ENCODE measurements at regions not wholly inside any gene's neighbourhood (a gene's known extent, or its start where the extent isn't known, plus 50 kb on each side); places are given as distances from the start of the nearest gene placed in this dataset.
"Not testable (repeated sequence)": the region's sequence is repeated elsewhere in the genome, so short reads cannot be mapped to it uniquely, and the experiment has no call there.

DNA sequence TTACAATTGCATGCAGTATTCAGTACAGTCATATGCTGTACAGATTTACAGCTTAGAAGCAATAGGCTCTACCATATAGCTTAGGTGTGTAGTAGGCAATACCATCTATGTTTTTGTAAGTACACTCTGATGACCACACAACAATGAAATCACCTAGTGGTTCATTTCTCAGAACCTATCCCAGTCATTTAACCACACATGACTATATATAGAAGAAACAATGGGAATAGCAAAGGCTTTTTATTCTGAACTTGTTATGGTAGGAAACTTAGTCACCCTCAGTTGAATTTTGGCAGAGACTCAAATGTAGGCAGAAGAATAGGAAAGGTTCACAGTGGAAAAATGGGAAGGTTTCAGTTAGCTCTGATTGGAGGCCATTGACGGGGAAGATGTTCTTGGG is 1075.1 kb upstream of the MIR17HG start:
- WGBS, 3 donors: 95 to 97% (median 97%) methylated on average over 1 of the region's 1 CpG
- Histone ChIP-seq H3K9me3 (no peaks in the 10 kb centered on the region), H3K36me3 (no peaks in the 10 kb centered on the region), H3K4me1 (ENCODE audit: insufficient read depth) (no peaks in the 10 kb centered on the region), H3K27me3 (no peaks in the 10 kb centered on the region), H3K4me3 (no peak overlapping the region), H3K27ac (no peak overlapping the region)
- TF ChIP-seq EP300 (IDR thresholded peaks at IDR 0.05) (no peak), POLR2A (IDR thresholded peaks at IDR 0.05) (no peak)
- TF ChIP-seq, protein P1, sequence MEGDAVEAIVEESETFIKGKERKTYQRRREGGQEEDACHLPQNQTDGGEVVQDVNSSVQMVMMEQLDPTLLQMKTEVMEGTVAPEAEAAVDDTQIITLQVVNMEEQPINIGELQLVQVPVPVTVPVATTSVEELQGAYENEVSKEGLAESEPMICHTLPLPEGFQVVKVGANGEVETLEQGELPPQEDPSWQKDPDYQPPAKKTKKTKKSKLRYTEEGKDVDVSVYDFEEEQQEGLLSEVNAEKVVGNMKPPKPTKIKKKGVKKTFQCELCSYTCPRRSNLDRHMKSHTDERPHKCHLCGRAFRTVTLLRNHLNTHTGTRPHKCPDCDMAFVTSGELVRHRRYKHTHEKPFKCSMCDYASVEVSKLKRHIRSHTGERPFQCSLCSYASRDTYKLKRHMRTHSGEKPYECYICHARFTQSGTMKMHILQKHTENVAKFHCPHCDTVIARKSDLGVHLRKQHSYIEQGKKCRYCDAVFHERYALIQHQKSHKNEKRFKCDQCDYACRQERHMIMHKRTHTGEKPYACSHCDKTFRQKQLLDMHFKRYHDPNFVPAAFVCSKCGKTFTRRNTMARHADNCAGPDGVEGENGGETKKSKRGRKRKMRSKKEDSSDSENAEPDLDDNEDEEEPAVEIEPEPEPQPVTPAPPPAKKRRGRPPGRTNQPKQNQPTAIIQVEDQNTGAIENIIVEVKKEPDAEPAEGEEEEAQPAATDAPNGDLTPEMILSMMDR (IDR thresholded peaks at IDR 0.05): no peak
- intact Hi-C loops (cut with DNase I): no loop called here
- DNase-seq: no peak

DNA sequence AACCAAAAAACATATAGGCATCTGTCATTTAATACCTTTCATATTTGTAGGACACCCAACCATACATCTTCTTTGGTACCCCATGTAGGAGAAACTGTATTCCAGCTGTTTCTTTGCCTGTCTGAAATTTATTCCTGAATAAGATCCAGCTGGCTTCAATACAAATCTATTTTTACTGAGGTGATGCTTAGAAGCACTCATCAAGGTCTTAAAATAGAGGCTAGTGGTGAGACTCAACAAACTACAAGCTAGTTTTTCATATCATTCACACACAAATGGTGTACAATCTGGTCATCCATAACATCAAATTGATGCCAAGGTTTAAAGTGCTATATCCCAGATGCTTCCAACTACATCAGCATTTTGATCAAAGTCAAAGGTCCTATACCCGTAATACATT is 1071.3 kb upstream of the MIR17HG start:
- TF ChIP-seq POLR2A (IDR thresholded peaks at IDR 0.05): no peak
- TF ChIP-seq, protein P1 (IDR thresholded peaks at IDR 0.05): no peak
- TF ChIP-seq EP300 (IDR thresholded peaks at IDR 0.05): no peak
- DNase-seq: no peak
- no peak overlapping the region for H3K4me3 ChIP-seq
- intact Hi-C loops (cut with DNase I): no loop called here
- H3K9me3 ChIP-seq: no peaks in the 10 kb centered on the region
- 66 to 80% (median 72%) methylated on average over 1 of the region's 1 CpG for WGBS, 3 donors
- H3K36me3 ChIP-seq: no peaks in the 10 kb centered on the region
- no peaks in the 10 kb centered on the region for H3K27me3 ChIP-seq
- H3K27ac ChIP-seq: no peak overlapping the region
- no peaks in the 10 kb centered on the region for H3K4me1 ChIP-seq (ENCODE audit: insufficient read depth)

DNA sequence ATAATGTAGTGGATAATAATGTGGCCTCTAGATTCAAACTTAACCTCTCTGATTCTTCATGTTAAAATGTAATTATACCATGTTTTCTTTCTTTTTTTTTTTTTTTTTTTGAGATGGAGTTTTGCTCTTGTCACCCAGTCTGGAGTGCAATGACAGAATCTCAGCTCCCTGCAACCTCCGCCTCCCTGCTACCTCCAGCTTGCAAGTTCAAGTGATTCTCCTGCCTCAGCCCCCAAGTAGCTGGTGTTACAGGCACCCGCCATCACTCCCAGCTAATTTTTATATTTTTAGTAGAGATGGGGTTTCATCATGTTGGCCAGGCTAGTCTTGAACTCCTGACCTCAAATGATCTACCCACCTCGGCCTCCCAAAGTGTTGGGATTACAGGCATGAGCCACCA is 1069.3 kb upstream of the MIR17HG start:
- H3K9me3 ChIP-seq; H3K27me3 ChIP-seq; H3K27ac ChIP-seq; H3K4me3 ChIP-seq; DNase-seq; H3K36me3 ChIP-seq; H3K4me1 ChIP-seq (ENCODE audit: insufficient read depth): not testable (repeated sequence)
- 90 to 92% (median 92%) methylated on average over 3 of the region's 3 CpGs for WGBS, 3 donors
- intact Hi-C loops (cut with DNase I): loop anchor here in 1 of 4 donors (2.0 kb wide), 1 partner anchor 47 kb away; no protein-coding TSS in a partner anchor

DNA sequence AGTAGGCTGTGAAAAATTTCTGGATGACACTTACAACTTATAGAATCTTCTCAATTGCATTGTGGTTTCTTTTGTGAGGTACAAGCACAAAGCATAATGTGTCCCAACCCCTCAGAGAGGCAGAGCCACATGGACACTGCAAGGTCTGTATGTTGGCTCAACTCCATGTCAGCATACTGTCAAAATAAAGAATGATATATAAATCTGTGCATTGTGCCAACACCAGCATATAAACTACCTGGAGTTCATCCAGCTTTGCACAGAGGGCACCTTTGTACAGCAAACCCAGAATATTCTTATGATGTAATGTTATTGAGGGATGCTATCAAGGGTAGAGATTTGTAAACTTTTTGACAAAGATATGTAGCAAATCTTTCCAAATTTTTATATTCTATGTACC is 1065.8 kb upstream of the MIR17HG start:
- TF ChIP-seq, protein P1 (IDR thresholded peaks at IDR 0.05): no peak
- TF ChIP-seq POLR2A (IDR thresholded peaks at IDR 0.05) (no peak), EP300 (IDR thresholded peaks at IDR 0.05) (no peak)
- Histone ChIP-seq H3K4me3 (no peak overlapping the region), H3K36me3 (no peaks in the 10 kb centered on the region), H3K27me3 (no peaks in the 10 kb centered on the region), H3K27ac (no peak overlapping the region), H3K4me1 (ENCODE audit: insufficient read depth) (no peaks in the 10 kb centered on the region), H3K9me3 (no peaks in the 10 kb centered on the region)
- intact Hi-C loops (cut with DNase I): no loop called here
- no peak for DNase-seq

DNA sequence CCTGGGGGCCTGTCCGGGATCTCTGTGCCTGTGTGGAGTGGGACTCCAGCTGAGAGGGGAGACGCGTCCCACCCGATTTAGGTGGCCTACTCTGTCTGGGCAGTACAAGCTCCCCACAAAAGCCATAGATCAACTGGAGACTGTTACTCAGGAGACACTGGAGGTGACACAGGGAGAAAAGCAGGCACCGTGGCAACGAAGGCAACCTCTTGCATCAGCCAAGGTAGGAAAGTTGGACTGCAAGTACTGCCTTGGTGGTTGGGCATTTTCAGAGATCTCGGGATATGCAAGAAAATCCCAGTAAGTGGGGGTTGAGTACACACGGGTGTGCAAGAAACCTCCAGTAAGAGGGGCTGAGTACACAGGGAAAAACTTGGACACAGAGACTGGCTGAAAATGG is 1060.0 kb upstream of the MIR17HG start:
- no peaks in the 10 kb centered on the region for H3K4me1 ChIP-seq (ENCODE audit: insufficient read depth)
- H3K9me3 ChIP-seq: no peaks in the 10 kb centered on the region
- H3K36me3 ChIP-seq: no peaks in the 10 kb centered on the region
- no peak overlapping the region for H3K4me3 ChIP-seq
- H3K27me3 ChIP-seq: no peaks in the 10 kb centered on the region
- H3K27ac ChIP-seq: no peak overlapping the region
- TF ChIP-seq, protein P1 (IDR thresholded peaks at IDR 0.05): no peak
- TF ChIP-seq EP300 (IDR thresholded peaks at IDR 0.05): no peak
- no peak for TF ChIP-seq POLR2A (IDR thresholded peaks at IDR 0.05)
- intact Hi-C loops (cut with DNase I): no loop called here
- no peak for DNase-seq
- 88 to 96% (median 91%) methylated on average over 8 of the region's 8 CpGs for WGBS, 3 donors

All from ovary (tissue), 7 donors.